Endodermal cell (in vitro differentiated cells): ENCODE measurements at regions not wholly inside any gene's neighbourhood (a gene's known extent, or its start where the extent isn't known, plus 50 kb on each side); places are given as distances from the start of the nearest gene placed in this dataset.

Source experiments
- DNase-seq: peaks from one replicate; pipeline ENCODE4 v3.0.0-alpha.2; 2017
- H3K27ac ChIP-seq: 2 replicates; pipeline ENCODE4 v1.5.1; 2013; ENCODE audit warnings: mild to moderate bottlenecking, low read depth, low read length, moderate library complexity
- H3K27me3 ChIP-seq: 2 replicates; pipeline ENCODE4 v1.6.1; 2013; ENCODE audit warnings: mild to moderate bottlenecking, low read length, moderate library complexity; ENCODE audit not compliant: insufficient read depth, control insufficient read depth, poor library complexity, severe bottlenecking
- H3K36me3 ChIP-seq: 2 replicates; pipeline ENCODE4 v1.7.0; 2013; ENCODE audit warnings: mild to moderate bottlenecking, low read length, moderate library complexity; ENCODE audit not compliant: control insufficient read depth, insufficient read depth
- H3K4me1 ChIP-seq: one replicate; pipeline ENCODE4 v1.7.0; 2013; ENCODE audit warnings: low read length; ENCODE audit not compliant: control insufficient read depth, insufficient read depth
- H3K4me3 ChIP-seq: 2 replicates; pipeline ENCODE4 v1.5.1; 2013; ENCODE audit warnings: mild to moderate bottlenecking, low read length, moderate library complexity
- H3K9ac ChIP-seq: 2 replicates; pipeline ENCODE4 v1.6.1; 2013; ENCODE audit warnings: mild to moderate bottlenecking, low read length, moderate library complexity; ENCODE audit not compliant: poor library complexity, severe bottlenecking; ENCODE audit errors: extremely low read depth
- H3K9me3 ChIP-seq: 2 replicates; pipeline ENCODE4 v1.6.1; 2013; ENCODE audit warnings: mild to moderate bottlenecking, low read length, moderate library complexity; ENCODE audit not compliant: control insufficient read depth
- H3K27ac Mint-ChIP-seq: 2 replicates; pipeline ENCODE4 v1.8.0; 2020; ENCODE audit warnings: mixed read lengths
- H3K27me3 Mint-ChIP-seq: 2 replicates; pipeline ENCODE4 v1.8.0; 2021; ENCODE audit warnings: mild to moderate bottlenecking, mixed read lengths; ENCODE audit not compliant: insufficient read depth
- H3K36me3 Mint-ChIP-seq: 2 replicates; pipeline ENCODE4 v1.8.0; 2020; ENCODE audit warnings: low read depth, mixed read lengths
- H3K4me1 Mint-ChIP-seq: 2 replicates; pipeline ENCODE4 v1.8.0; 2020; ENCODE audit warnings: mixed read lengths
- H3K4me3 Mint-ChIP-seq: 2 replicates; pipeline ENCODE4 v1.8.0; 2020; ENCODE audit warnings: mild to moderate bottlenecking, moderate library complexity, mixed read lengths
- H3K9me3 Mint-ChIP-seq: 2 replicates; pipeline ENCODE4 v1.8.0; 2020; ENCODE audit warnings: mild to moderate bottlenecking, mixed read lengths
- WGBS, 2 experiments: methylation state at CpG; one replicate each; pipeline versions ENCODE4 v1.1.5 to v1.1.7; 2013; ENCODE audit warnings: missing lambda C conversion rate in 2 of 2, mixed read lengths in 1 of 2; ENCODE audit not compliant: insufficient coverage in 1 of 2, insufficient read length in 1 of 2; 5-methylcytosine and 5-hydroxymethylcytosine counted together
- TF ChIP-seq, protein P1 (sequence below): fragments of 200-600 bp; sonication (generic); conservative IDR thresholded peaks from 2 replicates; pipeline ENCODE4 v1.5.0; 2021; ENCODE audit warnings: antibody characterized with exemption, mild to moderate bottlenecking

DNA sequence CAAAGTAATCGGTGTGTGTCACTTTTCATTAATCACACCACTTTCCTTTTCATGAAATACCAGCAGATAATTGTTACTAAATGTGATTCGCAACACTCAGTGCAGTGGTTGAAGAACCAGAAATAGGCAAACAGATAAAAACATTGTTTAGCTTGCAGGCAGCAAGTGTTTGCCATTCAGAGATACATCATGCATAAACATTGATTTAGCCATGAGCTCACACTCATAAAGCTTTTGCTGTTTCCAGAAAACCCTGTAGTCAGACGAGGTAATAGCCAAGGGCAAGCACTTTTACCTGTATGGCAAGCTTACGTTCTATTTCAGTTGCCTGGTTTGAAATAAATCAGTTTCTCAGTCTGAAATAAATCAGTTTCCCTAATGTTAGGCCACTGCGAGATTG is 542.0 kb upstream of the TENM3 start:
- WGBS, 2 experiments, result 84 to 96% methylated on average over 4 to 5 of the region's 5 CpGs
- Mint-ChIP-seq H3K4me1 (no peaks in the 10 kb centered on the region), H3K27ac (no peak overlapping the region), H3K9me3 (no peaks in the 10 kb centered on the region), H3K4me3 (no peak overlapping the region), H3K36me3 (no peaks in the 10 kb centered on the region), H3K27me3 (no peaks in the 10 kb centered on the region)
- no peak overlapping the region for H3K9ac ChIP-seq
- TF ChIP-seq, protein P1, sequence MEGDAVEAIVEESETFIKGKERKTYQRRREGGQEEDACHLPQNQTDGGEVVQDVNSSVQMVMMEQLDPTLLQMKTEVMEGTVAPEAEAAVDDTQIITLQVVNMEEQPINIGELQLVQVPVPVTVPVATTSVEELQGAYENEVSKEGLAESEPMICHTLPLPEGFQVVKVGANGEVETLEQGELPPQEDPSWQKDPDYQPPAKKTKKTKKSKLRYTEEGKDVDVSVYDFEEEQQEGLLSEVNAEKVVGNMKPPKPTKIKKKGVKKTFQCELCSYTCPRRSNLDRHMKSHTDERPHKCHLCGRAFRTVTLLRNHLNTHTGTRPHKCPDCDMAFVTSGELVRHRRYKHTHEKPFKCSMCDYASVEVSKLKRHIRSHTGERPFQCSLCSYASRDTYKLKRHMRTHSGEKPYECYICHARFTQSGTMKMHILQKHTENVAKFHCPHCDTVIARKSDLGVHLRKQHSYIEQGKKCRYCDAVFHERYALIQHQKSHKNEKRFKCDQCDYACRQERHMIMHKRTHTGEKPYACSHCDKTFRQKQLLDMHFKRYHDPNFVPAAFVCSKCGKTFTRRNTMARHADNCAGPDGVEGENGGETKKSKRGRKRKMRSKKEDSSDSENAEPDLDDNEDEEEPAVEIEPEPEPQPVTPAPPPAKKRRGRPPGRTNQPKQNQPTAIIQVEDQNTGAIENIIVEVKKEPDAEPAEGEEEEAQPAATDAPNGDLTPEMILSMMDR, result no peak
- no peaks in the 10 kb centered on the region for H3K9me3 ChIP-seq
- no peaks in the 10 kb centered on the region for H3K4me1 ChIP-seq
- no peak overlapping the region for H3K4me3 ChIP-seq
- DNase-seq, result no peak
- H3K27ac ChIP-seq, result no peak overlapping the region
- no peaks in the 10 kb centered on the region for H3K36me3 ChIP-seq
- no peaks in the 10 kb centered on the region for H3K27me3 ChIP-seq

DNA sequence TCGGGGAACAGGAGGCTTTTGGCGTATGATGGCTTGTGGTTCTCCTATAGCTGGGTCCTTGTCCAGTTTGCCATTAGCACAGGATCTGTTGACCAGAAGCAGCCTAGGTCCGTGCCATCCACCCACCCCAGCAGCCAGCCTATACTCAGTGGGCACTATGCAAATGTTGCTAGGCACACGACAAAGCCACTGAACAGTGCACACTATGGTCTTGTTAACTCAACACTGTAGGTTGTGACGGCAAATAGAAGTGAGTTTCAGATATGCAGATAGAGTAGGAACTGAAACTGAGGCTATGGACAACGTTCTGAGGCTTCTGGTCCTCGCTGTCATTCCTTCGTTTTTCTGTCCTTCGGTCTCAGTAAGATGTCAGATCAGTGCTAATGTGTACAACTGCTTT is 541.3 kb upstream of the TENM3 start:
- Mint-ChIP-seq H3K27ac (no peak overlapping the region), H3K9me3 (no peaks in the 10 kb centered on the region), H3K36me3 (no peaks in the 10 kb centered on the region), H3K4me1 (no peaks in the 10 kb centered on the region), H3K4me3 (no peak overlapping the region), H3K27me3 (no peaks in the 10 kb centered on the region)
- Histone ChIP-seq H3K4me3 (no peak overlapping the region), H3K4me1 (no peaks in the 10 kb centered on the region), H3K27ac (no peak overlapping the region), H3K36me3 (no peaks in the 10 kb centered on the region), H3K9me3 (no peaks in the 10 kb centered on the region), H3K27me3 (no peaks in the 10 kb centered on the region), H3K9ac (no peak overlapping the region)
- 91 to 100% methylated on average over 7 to 9 of the region's 9 CpGs for WGBS, 2 experiments
- TF ChIP-seq, protein P1, result no peak
- no peak for DNase-seq

DNA sequence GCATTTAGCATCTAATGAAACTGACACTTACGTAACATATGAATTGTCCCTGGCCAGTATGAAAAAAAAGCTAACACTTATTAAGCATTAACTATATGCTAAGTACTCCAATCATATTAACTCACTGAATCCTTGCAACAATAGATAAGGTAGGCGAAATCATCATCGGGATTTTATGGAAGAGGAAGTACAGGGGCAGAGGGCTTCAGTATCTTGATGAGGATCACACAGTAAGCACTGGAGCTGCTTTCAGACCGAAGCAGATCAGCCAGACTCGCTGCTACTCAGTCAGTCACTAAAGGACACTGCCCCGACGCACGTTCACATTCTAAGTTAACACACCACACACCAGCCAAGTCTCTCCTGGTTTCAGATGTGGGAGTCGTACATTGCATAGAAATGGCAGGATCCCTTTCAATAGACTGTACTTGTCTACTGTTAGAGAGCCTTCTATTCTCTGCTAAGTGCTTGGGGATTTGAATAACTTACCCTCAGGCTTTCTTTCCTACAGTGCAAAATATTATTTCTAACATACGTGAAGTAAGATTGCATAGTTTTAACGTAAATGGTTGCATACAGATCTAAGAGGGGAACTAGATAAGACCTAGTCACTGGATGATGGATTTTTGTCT is 540.2 kb upstream of the TENM3 start:
- no peaks in the 10 kb centered on the region for H3K27me3 Mint-ChIP-seq
- no peaks in the 10 kb centered on the region for H3K9me3 Mint-ChIP-seq

More for the DNA sequence above, 540.2 kb upstream of the TENM3 start:
- Histone ChIP-seq H3K4me3 (no peak overlapping the region), H3K9me3 (no peaks in the 10 kb centered on the region), H3K27ac (no peak overlapping the region), H3K27me3 (no peaks in the 10 kb centered on the region), H3K9ac (no peak overlapping the region), H3K4me1 (no peaks in the 10 kb centered on the region), H3K36me3 (no peaks in the 10 kb centered on the region)
- Mint-ChIP-seq H3K4me1 (no peaks in the 10 kb centered on the region), H3K36me3 (no peaks in the 10 kb centered on the region), H3K27ac (no peak overlapping the region), H3K4me3 (no peak overlapping the region)
- no peak for DNase-seq
- TF ChIP-seq, protein P1, result no peak
- WGBS, 2 experiments, result 92 to 94% methylated on average over 2 to 11 of the region's 11 CpGs
